ENCODE measurements at regions not wholly inside any gene's neighbourhood (a gene's known extent, or its start where the extent isn't known, plus 50 kb on each side); places are given as distances from the start of the nearest gene placed in this dataset.
"Not testable (repeated sequence)": the region's sequence is repeated elsewhere in the genome, so short reads cannot be mapped to it uniquely, and the experiment has no call there.

DNA sequence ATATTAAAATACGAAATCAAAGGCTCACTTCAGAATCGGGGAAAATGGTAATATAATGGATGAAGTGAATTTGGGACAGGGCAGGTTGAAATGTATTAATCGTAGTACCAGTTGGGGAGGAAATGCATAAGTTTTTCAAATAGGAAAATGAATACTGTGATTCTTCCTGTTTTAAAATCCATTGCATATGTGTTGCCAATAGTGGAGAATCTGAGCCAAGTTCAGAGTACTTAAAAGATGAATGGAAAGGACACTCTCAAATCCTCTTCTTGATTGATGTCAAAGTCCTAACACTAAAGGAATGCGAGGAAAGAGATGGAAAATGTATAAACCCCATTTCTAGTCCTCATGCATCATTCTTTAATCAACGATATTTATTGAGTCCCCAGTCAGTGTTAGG lies 160.9 kb upstream of the CCNG1 start:
- Histone ChIP-seq H3K4me1 (replicated peaks in 1 of 2) (no peaks in the 10 kb centered on the region), H3K4me3 (no peak overlapping the region), H3K9me3 (replicated peaks in 1 of 3) (no peaks in the 10 kb centered on the region), H3K27ac (no peak overlapping the region), H3K36me3 (replicated peaks in 1 of 2) (no peaks in the 10 kb centered on the region), H3K27me3 (no peaks in the 10 kb centered on the region)
- WGBS, 4 donors: 72 to 76% (median 74%) methylated on average over 5 of the region's 5 CpGs
- DNase-seq: no peak
- no peak for TF ChIP-seq POLR2A (IDR thresholded peaks at IDR 0.05)
- TF ChIP-seq, protein P1, sequence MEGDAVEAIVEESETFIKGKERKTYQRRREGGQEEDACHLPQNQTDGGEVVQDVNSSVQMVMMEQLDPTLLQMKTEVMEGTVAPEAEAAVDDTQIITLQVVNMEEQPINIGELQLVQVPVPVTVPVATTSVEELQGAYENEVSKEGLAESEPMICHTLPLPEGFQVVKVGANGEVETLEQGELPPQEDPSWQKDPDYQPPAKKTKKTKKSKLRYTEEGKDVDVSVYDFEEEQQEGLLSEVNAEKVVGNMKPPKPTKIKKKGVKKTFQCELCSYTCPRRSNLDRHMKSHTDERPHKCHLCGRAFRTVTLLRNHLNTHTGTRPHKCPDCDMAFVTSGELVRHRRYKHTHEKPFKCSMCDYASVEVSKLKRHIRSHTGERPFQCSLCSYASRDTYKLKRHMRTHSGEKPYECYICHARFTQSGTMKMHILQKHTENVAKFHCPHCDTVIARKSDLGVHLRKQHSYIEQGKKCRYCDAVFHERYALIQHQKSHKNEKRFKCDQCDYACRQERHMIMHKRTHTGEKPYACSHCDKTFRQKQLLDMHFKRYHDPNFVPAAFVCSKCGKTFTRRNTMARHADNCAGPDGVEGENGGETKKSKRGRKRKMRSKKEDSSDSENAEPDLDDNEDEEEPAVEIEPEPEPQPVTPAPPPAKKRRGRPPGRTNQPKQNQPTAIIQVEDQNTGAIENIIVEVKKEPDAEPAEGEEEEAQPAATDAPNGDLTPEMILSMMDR (IDR thresholded peaks at IDR 0.05): no peak
- intact Hi-C loops (cut with DNase I): no loop called here

DNA sequence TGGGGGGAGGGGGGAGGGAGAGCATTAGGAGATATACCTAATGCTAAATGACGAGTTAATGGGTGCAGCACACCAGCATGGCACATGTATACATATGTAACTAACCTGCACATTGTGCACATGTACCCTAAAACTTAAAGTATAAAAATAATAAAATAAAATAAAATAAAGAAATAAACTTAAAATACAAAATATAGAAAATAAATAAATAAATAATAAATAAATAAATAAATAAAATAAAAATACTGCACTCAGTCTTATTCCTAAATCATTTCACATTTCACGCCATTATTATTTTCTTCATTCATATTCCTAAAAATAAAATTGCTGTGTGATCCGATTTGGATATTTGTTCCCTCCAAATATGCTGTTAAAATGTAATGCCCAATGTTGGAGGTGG lies 156.5 kb upstream of the CCNG1 start:
- 34 to 51% (median 37%) methylated on average over 2 to 3 of the region's 3 CpGs for WGBS, 4 donors
- H3K4me1 ChIP-seq (replicated peaks in 1 of 2); H3K4me3 ChIP-seq: not testable (repeated sequence)

DNA sequence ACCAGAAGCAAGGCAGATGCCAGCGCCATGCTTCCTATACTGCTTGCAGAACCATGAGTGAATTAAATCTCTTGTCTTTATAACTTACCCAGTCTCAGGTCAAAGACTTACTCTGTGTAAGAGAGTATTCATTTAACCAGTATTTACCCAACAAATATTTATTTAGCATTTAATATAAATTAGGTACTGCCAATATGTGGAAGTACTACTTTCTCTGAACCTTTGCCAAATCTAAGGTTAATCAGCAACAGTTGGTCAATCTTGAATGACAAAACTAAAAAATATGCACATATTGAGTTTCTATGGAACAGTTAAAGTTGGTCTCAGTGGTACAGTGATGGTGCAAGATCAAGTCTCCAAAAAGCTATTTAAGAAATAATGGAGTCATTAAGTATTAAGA lies 155.9 kb upstream of the CCNG1 start:
- no peaks in the 10 kb centered on the region for H3K4me1 ChIP-seq (replicated peaks in 1 of 2)
- TF ChIP-seq, protein P1 (IDR thresholded peaks at IDR 0.05): no peak
- no peak for TF ChIP-seq POLR2A (IDR thresholded peaks at IDR 0.05)
- H3K9me3 ChIP-seq (replicated peaks in 1 of 3): no peaks in the 10 kb centered on the region
- no peaks in the 10 kb centered on the region for H3K36me3 ChIP-seq (replicated peaks in 1 of 2)
- DNase-seq: no peak
- H3K27ac ChIP-seq: no peak overlapping the region
- WGBS, 4 donors: 91 to 96% (median 95%) methylated on average over 1 of the region's 1 CpG
- no peak overlapping the region for H3K4me3 ChIP-seq
- intact Hi-C loops (cut with DNase I): no loop called here
- H3K27me3 ChIP-seq: no peaks in the 10 kb centered on the region

More for the DNA sequence above, 156.5 kb upstream of the CCNG1 start:
- H3K27ac ChIP-seq; DNase-seq; H3K9me3 ChIP-seq (replicated peaks in 1 of 3); H3K36me3 ChIP-seq (replicated peaks in 1 of 2); H3K27me3 ChIP-seq; intact Hi-C loops (cut with DNase I): not testable (repeated sequence)

DNA sequence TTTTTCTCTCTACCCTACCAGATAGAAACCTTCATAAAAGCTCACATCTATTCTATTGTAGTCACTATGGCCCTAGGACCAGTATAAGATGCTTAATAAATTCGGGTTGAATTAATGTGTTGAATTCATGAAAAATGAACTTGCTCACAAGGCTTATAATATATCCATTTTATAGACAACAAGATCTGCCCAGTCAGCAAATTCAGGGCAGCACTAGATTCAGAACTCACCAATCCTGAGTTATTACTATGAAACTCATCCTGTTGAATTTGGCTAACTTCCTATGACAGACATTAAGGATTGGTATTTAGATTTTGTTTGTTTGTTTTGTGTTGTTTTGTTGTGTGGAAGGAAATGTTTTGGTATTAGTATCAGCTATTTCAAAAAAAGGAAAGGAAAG lies 143.6 kb upstream of the CCNG1 start:
- intact Hi-C loops (cut with DNase I): no loop called here
- Histone ChIP-seq H3K36me3 (replicated peaks in 1 of 2) (no peaks in the 10 kb centered on the region), H3K27ac (no peak overlapping the region), H3K9me3 (replicated peaks in 1 of 3) (no peaks in the 10 kb centered on the region), H3K4me3 (no peak overlapping the region), H3K4me1 (replicated peaks in 1 of 2) (no peaks in the 10 kb centered on the region), H3K27me3 (no peaks in the 10 kb centered on the region)
- WGBS, 4 donors: 50 to 63% (median 54%) methylated on average over 1 of the region's 1 CpG
- TF ChIP-seq, protein P1 (IDR thresholded peaks at IDR 0.05): no peak
- TF ChIP-seq POLR2A (IDR thresholded peaks at IDR 0.05): no peak
- DNase-seq: no peak

DNA sequence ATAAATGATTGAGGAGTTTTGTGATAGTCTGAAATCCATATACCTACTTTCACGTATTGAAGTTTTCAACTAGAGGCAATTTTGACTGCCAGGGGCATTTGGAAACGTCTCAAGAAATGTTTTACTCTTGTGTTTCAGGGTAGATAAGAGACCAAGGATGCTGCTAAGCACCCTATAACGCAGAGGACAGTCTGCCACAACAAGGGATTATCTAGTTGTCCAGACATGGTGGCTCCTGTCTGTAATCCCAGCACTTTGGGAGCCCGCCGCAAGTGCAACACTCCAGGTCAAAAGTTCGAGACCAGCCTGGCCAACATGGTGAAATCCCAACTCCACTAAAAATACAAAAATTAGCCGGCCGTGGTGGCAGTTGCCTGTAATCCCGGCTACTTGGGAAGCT lies 133.7 kb upstream of the CCNG1 start:
- 62 to 73% (median 70%) methylated on average over 7 to 9 of the region's 9 CpGs for WGBS, 4 donors
- H3K27ac ChIP-seq: no peak overlapping the region
- no peak for DNase-seq
- no peaks in the 10 kb centered on the region for H3K4me1 ChIP-seq (replicated peaks in 1 of 2)
- intact Hi-C loops (cut with DNase I): no loop called here
- no peaks in the 10 kb centered on the region for H3K27me3 ChIP-seq
- H3K4me3 ChIP-seq: no peak overlapping the region
- TF ChIP-seq POLR2A (IDR thresholded peaks at IDR 0.05): no peak
- TF ChIP-seq, protein P1 (IDR thresholded peaks at IDR 0.05): no peak
- no peaks in the 10 kb centered on the region for H3K36me3 ChIP-seq (replicated peaks in 1 of 2)
- no peaks in the 10 kb centered on the region for H3K9me3 ChIP-seq (replicated peaks in 1 of 3)

Measured in adrenal gland (tissue), 9 donors.